Right lung (tissue), 2 donors: ENCODE measurements at regions not wholly inside any gene's neighbourhood (a gene's known extent, or its start where the extent isn't known, plus 50 kb on each side); places are given as distances from the start of the nearest gene placed in this dataset.
A peak's percentile ranks its signal among the peaks of the same experiment; 100 is the strongest.

Experiments
- DNase-seq, 2 donors: peaks; one replicate each; pipeline ENCODE4 v3.0.0-alpha.2; 2013

- no peak for DNase-seq
These were observed 73.7 kb downstream of the MINAR2 start for GRCh38 chr5:129821477-129822131.

- no peak for DNase-seq
These were observed 74.0 kb upstream of the CHSY3 start for GRCh38 chr5:129830288-129830687.

- DNase-seq, result no peak
These were observed 67.9 kb upstream of the CHSY3 start for GRCh38 chr5:129836321-129836720.

- no peak for DNase-seq
These were observed 59.5 kb upstream of the CHSY3 start for GRCh38 chr5:129844764-129845163.

- peak; percentile 34 to 56 for DNase-seq
These were observed 51.4 kb upstream of the CHSY3 start for GRCh38 chr5:129852747-129853352.

GRCh38 chr5:129853588-129853987 is 50.7 kb upstream of the CHSY3 start:
- no peak for DNase-seq
